SK-N-SH treated with all-trans-retinoic acid at 6 μM for 48 hours (cell line): ENCODE measurements at regions not wholly inside any gene's neighbourhood (a gene's known extent, or its start where the extent isn't known, plus 50 kb on each side); places are given as distances from the start of the nearest gene placed in this dataset.
"Not testable (repeated sequence)": the region's sequence is repeated elsewhere in the genome, so short reads cannot be mapped to it uniquely, and the experiment has no call there.

Experiments used
- ATAC-seq: fragments of 200-7000 bp; cut with Tn5 transposase; 3 replicates; pipeline ENCODE4 v1.9.1; 2020; ENCODE audit warnings: mild to moderate bottlenecking, moderate library complexity
- CSDC2 ChIP-seq: fragments of 250-450 bp; sonication (Bioruptor Pico); IDR thresholded peaks from 2 replicates; pipeline ENCODE4 v1.5.0; 2020; ENCODE audit warnings: mild to moderate bottlenecking, moderate library complexity
- ESRRG ChIP-seq: fragments of 250-450 bp; sonication (Bioruptor Pico); IDR thresholded peaks from 2 replicates; pipeline ENCODE4 v1.6.1; 2021; ENCODE audit warnings: mild to moderate bottlenecking
- PPARA ChIP-seq: fragments of 250-450 bp; sonication (Bioruptor Pico); IDR thresholded peaks from 2 replicates; pipeline ENCODE4 v1.5.0; 2020; ENCODE audit warnings: mild to moderate bottlenecking, borderline replicate concordance
- TOX ChIP-seq: fragments of 250-450 bp; sonication (Bioruptor Pico); IDR thresholded peaks from 2 replicates; pipeline ENCODE4 v1.8.0; 2021; ENCODE audit warnings: mild to moderate bottlenecking, moderate library complexity, borderline replicate concordance

DNA sequence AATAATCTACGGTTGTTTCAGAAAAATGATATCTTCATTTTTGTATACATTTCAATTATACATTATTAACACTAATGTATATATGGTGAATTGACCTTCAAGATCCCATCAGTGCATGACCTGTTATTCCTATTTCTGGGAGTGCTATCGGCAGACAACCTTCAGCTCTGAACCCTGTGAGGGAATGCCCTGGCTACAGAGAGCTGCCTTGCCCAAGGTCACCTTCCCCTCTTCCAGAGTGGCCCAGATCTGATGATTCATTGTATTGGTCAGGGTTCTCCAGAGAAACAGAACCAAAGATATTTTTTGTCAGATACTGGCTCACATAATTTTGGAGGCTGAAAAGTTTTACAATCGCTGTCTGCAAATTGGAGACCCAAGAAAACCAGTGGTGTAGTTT, 235.5 kb downstream of the ZNF92 start (continued):
- TF ChIP-seq PPARA (CRISPR knock-in tag) (no peak), TOX (CRISPR knock-in tag) (no peak), ESRRG (CRISPR knock-in tag) (no peak), CSDC2 (CRISPR knock-in tag) (no peak)

DNA sequence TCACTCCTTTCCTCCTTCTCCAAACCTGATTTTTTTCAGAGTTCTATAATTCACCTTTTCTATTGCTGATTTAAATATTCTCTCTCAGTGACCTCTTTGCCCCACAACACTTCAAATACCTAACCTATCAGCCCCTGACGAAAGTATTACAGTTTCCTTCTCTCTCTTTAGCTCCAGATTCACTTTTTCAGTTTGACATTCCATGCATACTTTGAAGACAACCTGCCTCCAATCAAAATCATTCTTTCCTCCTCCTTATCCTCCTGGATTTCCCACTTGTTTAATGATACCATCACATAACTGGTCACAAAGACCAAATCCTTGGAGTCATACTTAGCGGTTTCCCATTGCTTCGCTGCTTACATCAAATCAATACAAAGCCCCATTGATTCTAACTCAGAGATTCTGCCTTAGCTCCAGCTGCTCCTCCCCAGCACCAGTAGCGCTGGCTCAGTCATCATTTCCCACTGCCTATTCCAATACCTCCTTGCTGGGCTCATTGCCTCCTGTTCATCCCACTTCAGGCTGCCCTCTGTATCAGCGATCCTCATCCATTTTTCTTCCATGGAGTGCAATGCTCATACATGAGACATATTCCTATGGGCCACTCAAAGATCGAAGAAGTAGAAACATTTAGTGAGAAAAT, 240.1 kb downstream of the ZNF92 start:
- not testable (repeated sequence) for ATAC-seq

DNA sequence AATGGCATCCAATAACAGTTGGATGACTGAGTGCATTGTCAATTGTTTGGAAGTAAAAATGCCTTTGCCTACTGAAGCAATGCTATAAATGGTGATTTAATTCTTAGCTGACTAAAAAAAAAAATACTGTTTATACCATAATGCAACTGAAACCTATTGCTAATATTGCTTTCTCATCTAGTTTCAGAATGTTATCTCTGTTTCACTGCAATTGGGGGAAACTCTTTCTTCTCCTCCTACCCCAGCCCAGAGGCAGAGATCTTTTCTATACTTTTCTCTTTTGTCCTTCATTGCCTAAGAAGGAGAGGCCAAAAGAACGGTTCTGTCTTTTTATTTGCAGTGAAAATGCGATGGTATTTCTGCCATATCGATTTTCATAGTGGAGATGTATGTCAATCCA, 242.5 kb downstream of the ZNF92 start:
- not testable (repeated sequence) for ATAC-seq

DNA sequence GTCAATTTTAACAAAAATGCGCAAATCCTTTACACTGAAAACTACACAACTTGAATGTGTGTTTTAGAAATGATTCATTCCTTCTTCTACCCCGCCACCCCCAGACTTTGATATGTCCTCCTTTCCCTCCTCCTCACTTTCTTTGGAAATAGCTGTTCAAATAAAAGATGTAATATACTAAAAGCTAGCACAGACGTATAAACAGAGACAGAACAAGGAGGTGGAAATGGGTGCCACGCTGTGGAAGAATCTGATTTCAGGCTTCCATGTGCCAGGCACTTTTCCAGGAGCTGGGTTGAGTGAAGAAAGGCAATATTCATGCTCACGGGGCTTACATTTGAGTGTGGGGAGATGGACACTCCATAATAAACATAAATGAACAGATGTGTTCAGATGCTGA, 246.6 kb downstream of the ZNF92 start:
- ATAC-seq, result not testable (repeated sequence)

- ATAC-seq, result peak; percentile 88
Observed at GRCh38 chr7:65621580-65622201, 248.0 kb downstream of the ZNF92 start.

GRCh38 chr7:65631236-65631635, 241.6 kb upstream of the VKORC1L1 start:
- not testable (repeated sequence) for ATAC-seq

GRCh38 chr7:65633587-65634404, 239.1 kb upstream of the VKORC1L1 start:
- peak; percentile 67 for ATAC-seq

GRCh38 chr7:65638918-65639317, 234.0 kb upstream of the VKORC1L1 start:
- ATAC-seq, result not testable (repeated sequence)

GRCh38 chr7:65639717-65640116, 233.2 kb upstream of the VKORC1L1 start:
- not testable (repeated sequence) for ATAC-seq

GRCh38 chr7:65643498-65643897, 229.4 kb upstream of the VKORC1L1 start:
- ATAC-seq, result not testable (repeated sequence)

- ATAC-seq, result peak; percentile 82
Observed at GRCh38 chr7:65647153-65647964, 225.5 kb upstream of the VKORC1L1 start.

GRCh38 chr7:65651174-65651573, 221.7 kb upstream of the VKORC1L1 start:
- not testable (repeated sequence) for ATAC-seq

GRCh38 chr7:65651826-65652592, 220.9 kb upstream of the VKORC1L1 start:
- ATAC-seq, result not testable (repeated sequence)

DNA sequence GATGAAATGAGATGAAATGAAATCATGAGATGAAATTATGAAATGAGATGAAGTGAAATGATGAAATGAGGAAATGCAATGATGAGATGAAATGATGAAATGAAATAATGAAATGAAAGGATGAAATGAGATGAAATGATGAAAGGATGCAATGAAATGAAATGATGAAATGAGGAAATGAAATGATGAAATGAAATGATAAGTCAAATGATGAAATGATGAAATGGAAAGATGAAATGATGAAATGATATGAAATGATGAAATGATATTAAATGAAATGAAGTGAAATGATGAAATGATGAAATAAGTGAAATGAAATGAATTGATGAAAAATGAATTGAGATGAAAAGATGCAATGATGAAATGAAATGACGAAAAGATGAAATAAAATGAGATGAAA, 220.2 kb upstream of the VKORC1L1 start:
- not testable (repeated sequence) for ATAC-seq

DNA sequence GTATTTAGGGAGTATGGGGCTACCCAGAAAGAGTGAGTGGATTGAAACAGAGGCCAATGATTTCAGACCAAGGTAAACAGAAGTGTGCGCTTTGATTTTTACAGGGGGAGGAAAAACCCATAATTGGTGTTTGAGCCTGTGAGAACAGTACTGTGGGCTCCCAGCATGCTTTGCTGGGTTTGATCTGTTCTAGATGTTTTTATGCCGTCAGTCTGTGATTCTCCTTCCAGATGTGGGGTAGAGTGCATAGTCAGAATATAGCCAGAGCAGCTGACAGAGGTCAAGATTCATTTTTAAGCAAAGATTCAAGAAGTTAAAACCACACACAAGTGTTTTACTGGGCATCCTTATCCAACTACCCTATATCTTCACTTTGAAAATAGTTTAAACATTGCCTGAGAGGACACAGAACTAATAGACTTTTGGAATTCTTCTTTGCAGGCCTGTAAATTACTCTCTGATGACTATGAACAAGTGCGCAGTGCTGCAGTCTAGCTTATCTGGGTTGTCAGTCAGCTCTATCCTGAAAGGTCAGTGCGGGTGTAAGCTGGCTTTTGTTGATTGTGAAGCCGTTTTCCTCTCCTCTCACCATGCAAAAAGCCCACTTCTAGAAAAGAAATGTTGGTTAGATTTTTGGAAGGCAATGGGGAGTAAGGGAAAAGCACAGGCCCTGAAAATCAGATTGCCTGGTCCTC, 216.2 kb upstream of the VKORC1L1 start:
- not testable (repeated sequence) for ATAC-seq
